HL-60 (cell line): ENCODE measurements at regions not wholly inside any gene's neighbourhood (a gene's known extent, or its start where the extent isn't known, plus 50 kb on each side); places are given as distances from the start of the nearest gene placed in this dataset.

Experiments used
- DNase-seq, 2 experiments: peaks; one replicate each; pipeline ENCODE4 v3.0.0-alpha.2; 2010 to 2020; ENCODE audit warnings: low read depth in 1 of 2, low spot score in 1 of 2
- H3K27ac ChIP-seq: fragments of 250-450 bp; sonication (Bioruptor Pico); replicated peaks from 2 replicates; pipeline ENCODE4 v1.5.1; 2020; ENCODE audit warnings: mild to moderate bottlenecking, moderate library complexity
- H3K27me3 ChIP-seq: fragments of 250-450 bp; sonication (Bioruptor Pico); 2 replicates; pipeline ENCODE4 v1.5.1; 2021; ENCODE audit warnings: mild to moderate bottlenecking, moderate library complexity; ENCODE audit not compliant: insufficient read depth, poor library complexity, severe bottlenecking
- H3K4me3 ChIP-seq: replicated peaks from 2 replicates; pipeline ENCODE4 v1.5.1; 2011; ENCODE audit warnings: mild to moderate bottlenecking, control low read depth, low read length; ENCODE audit not compliant: insufficient read depth
- CTCF ChIP-seq: IDR thresholded peaks from one replicate; pipeline ENCODE4 v1.5.1; 2011; ENCODE audit warnings: low read length, control low read depth, inconsistent platforms; ENCODE audit not compliant: insufficient read depth
- GABPA ChIP-seq: IDR thresholded peaks from 2 replicates; pipeline ENCODE4 v1.6.1; 2012; ENCODE audit warnings: low read depth
- POLR2AphosphoS5 ChIP-seq: IDR thresholded peaks from 2 replicates; pipeline ENCODE4 v1.6.1; 2012; ENCODE audit warnings: low read depth
- SPI1 ChIP-seq: IDR thresholded peaks from 2 replicates; pipeline ENCODE4 v1.6.1; 2012; ENCODE audit warnings: low read depth, mild to moderate bottlenecking, borderline replicate concordance
- TF ChIP-seq, protein P1 (sequence below): IDR thresholded peaks from 2 replicates; pipeline ENCODE4 v1.6.1; 2012; ENCODE audit warnings: low read depth; ENCODE audit not compliant: insufficient replicate concordance

DNA sequence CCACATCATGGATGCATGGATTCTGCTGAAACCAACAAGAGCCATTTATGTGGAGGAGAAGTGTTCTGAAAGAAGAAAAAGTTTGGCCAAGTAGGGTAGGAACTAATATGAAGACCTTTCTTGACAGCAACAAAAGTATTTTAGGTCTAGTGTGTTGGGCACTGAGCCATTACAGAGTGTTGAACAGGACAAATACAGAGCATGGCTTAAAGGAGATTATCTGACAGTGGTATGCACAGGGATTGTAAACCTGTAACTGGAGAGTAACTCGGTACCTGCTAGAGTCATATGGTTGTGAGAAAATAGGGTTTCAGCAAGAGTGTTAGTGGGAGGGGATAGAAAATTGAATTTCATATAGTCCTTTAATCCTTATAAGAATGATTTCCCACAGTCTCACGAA lies 513.2 kb upstream of the WWC1 start:
- no peaks in the 10 kb centered on the region for H3K27me3 ChIP-seq
- H3K4me3 ChIP-seq = no peak overlapping the region
- no peak for DNase-seq
- TF ChIP-seq POLR2AphosphoS5 (no peak), SPI1 (no peak), GABPA (no peak), CTCF (no peak)
- TF ChIP-seq, protein P1, sequence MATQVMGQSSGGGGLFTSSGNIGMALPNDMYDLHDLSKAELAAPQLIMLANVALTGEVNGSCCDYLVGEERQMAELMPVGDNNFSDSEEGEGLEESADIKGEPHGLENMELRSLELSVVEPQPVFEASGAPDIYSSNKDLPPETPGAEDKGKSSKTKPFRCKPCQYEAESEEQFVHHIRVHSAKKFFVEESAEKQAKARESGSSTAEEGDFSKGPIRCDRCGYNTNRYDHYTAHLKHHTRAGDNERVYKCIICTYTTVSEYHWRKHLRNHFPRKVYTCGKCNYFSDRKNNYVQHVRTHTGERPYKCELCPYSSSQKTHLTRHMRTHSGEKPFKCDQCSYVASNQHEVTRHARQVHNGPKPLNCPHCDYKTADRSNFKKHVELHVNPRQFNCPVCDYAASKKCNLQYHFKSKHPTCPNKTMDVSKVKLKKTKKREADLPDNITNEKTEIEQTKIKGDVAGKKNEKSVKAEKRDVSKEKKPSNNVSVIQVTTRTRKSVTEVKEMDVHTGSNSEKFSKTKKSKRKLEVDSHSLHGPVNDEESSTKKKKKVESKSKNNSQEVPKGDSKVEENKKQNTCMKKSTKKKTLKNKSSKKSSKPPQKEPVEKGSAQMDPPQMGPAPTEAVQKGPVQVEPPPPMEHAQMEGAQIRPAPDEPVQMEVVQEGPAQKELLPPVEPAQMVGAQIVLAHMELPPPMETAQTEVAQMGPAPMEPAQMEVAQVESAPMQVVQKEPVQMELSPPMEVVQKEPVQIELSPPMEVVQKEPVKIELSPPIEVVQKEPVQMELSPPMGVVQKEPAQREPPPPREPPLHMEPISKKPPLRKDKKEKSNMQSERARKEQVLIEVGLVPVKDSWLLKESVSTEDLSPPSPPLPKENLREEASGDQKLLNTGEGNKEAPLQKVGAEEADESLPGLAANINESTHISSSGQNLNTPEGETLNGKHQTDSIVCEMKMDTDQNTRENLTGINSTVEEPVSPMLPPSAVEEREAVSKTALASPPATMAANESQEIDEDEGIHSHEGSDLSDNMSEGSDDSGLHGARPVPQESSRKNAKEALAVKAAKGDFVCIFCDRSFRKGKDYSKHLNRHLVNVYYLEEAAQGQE = no peak
- no peak overlapping the region for H3K27ac ChIP-seq

- TF ChIP-seq GABPA = no peak
- TF ChIP-seq POLR2AphosphoS5 = no peak
- TF ChIP-seq, protein P1 = no peak
- no peak for TF ChIP-seq CTCF
- TF ChIP-seq SPI1 = no peak
- Histone ChIP-seq H3K4me3 (no peak overlapping the region), H3K27ac (no peak overlapping the region), H3K27me3 (no peaks in the 10 kb centered on the region)
- DNase-seq = no peak
These were observed 511.8 kb upstream of the WWC1 start for GRCh38 chr5:167779644-167780043.

DNA sequence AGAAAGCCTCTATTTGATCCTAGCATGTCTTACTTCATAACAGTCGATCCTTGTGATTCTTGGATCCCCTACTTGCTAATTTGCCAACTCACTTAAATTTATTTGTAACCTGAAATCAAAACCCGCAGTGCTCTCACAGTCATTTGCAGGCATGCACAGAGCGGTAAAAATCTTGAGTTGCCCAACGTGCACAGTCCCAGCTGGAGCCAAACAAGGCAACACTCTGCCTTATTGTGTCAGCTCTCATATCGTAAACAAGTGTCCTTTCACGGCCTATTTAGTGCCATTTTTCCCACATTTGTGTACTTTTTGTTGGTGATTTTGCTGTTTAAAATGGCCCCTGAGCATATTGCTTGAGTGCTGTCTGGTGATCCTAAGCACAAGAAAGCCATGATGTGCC lies 511.3 kb upstream of the WWC1 start:
- Histone ChIP-seq H3K27ac (no peak overlapping the region), H3K27me3 (no peaks in the 10 kb centered on the region), H3K4me3 (no peak overlapping the region)
- no peak for DNase-seq
- TF ChIP-seq GABPA (no peak), CTCF (no peak)

DNA sequence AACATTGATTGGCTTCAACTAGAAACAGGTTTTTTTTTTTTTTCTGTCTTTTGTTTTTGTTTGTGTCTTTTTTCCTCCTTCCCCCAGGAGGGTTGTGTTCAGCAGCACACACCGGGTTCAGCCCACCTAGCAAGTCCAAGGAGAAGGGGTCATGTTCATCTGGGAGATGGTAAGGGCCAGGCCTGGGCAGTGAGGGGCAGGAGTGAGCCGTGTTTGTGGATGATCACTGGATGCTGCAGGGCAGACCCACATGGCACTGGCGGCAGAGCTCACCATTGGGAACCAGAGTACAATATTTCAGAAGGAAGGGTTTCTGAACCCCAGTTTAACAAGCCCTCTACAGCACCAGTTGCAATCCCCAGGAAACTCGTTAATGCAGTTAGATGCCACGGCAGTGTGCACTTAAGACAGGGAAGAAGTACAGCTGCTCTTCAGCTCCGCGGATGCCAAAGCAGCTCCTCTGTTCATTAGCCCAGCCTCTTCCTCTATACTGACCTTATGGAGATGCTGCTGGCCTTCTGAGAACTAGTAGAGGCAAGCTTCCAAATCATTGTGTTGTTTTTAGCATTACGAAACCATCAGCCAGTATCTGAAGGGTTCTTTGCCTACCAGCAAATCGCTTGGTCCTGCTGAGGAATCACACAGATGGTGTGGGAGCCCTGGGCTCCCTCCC lies 508.2 kb upstream of the WWC1 start:
- Histone ChIP-seq H3K4me3 (no peak overlapping the region), H3K27ac (no peak overlapping the region), H3K27me3 (no peaks in the 10 kb centered on the region)
- TF ChIP-seq SPI1 = no peak
- TF ChIP-seq GABPA = no peak
- TF ChIP-seq, protein P1 = no peak
- TF ChIP-seq POLR2AphosphoS5 = no peak
- TF ChIP-seq CTCF = no peak
- DNase-seq = no peak
